ENCODE measurements at regions not wholly inside any gene's neighbourhood (a gene's known extent, or its start where the extent isn't known, plus 50 kb on each side); places are given as distances from the start of the nearest gene placed in this dataset.

GRCh38 chr4:38582889-38583470 lies 81.0 kb upstream of the KLF3 start:
- H3K9me3 ChIP-seq (ENCODE audit: control insufficient read depth in 1 of 2, insufficient read depth in 1 of 2, low read depth in 1 of 2, low read length in 2 of 2): no peaks in the 10 kb centered on the region
- no peak overlapping the region for H3K9ac ChIP-seq (ENCODE audit: low read length)
- no peaks in the 10 kb centered on the region for H3K27me3 ChIP-seq (ENCODE audit: insufficient read depth, low read length)
- H3K4me2 ChIP-seq (ENCODE audit: low read length): no peak overlapping the region
- no peaks in the 10 kb centered on the region for H4K20me1 ChIP-seq (ENCODE audit: insufficient read depth)
- no peaks in the 10 kb centered on the region for H3K9me2 ChIP-seq (ENCODE audit: insufficient read depth)
- intact Hi-C loops (cut with micrococcal nuclease): no loop called here
- ChIA-PET POLR2A (no interaction called here), RAD21 (ENCODE audit: low non-redundant PET in 1 of 2, low total read pairs in 2 of 2, uncharacterized antibody in 2 of 2, unreplicated experiment in 2 of 2) (no interaction called here), CTCF (no interaction called here)
- no peak overlapping the region for H3K27ac ChIP-seq (ENCODE audit: low read depth, low read length)
- no peaks in the 10 kb centered on the region for H3K36me3 ChIP-seq (ENCODE audit: control insufficient read depth in 1 of 2, insufficient read depth in 2 of 2, low read length in 2 of 2)
- DNase-seq (ENCODE audit: low read depth, low spot score) (no peak), ATAC-seq (no peak)
- H3K4me3 ChIP-seq (replicated peaks in 1 of 2; ENCODE audit: low read depth in 1 of 2, low read length in 2 of 2): no peak overlapping the region
- H2AFZ ChIP-seq (ENCODE audit: low read depth, low read length, poor library complexity, severe bottlenecking): no peak overlapping the region
- no peaks in the 10 kb centered on the region for H3K4me1 ChIP-seq (ENCODE audit: control insufficient read depth in 1 of 2, insufficient read depth in 2 of 2, low read length in 2 of 2)
- no peaks in the 10 kb centered on the region for H3K79me2 ChIP-seq (ENCODE audit: insufficient read depth, low read length)
- TF ChIP-seq ATF3 (IDR thresholded peaks at IDR 0.05): no peak
- TF ChIP-seq CBX3 (IDR thresholded peaks at IDR 0.05; ENCODE audit: low read depth): no peak
- TF ChIP-seq SIN3A (IDR thresholded peaks at IDR 0.05; ENCODE audit: low read depth): no peak
- TF ChIP-seq RAD21 (IDR thresholded peaks at IDR 0.05; ENCODE audit: low read depth): no peak
- no peak for TF ChIP-seq POLR2AphosphoS5 (IDR thresholded peaks at IDR 0.05; ENCODE audit: low read depth, low read length)
- no peak for TF ChIP-seq ELF1 (IDR thresholded peaks at IDR 0.05; ENCODE audit: borderline replicate concordance, low read depth)
- TF ChIP-seq YY1 (IDR thresholded peaks at IDR 0.05; ENCODE audit: extremely low read depth, insufficient replicate concordance, low read depth, low read length): no peak
- TF ChIP-seq ZNF274 (IDR thresholded peaks at IDR 0.05; ENCODE audit: low read depth, low read length): no peak
- no peak for TF ChIP-seq SRF (IDR thresholded peaks at IDR 0.05; ENCODE audit: low read depth)
- no peak for TF ChIP-seq MAX (IDR thresholded peaks at IDR 0.05)
- TF ChIP-seq SP1 (IDR thresholded peaks at IDR 0.05; ENCODE audit: low read depth): no peak
- TF ChIP-seq REST (IDR thresholded peaks at IDR 0.05; ENCODE audit: low read depth): no peak
- TF ChIP-seq ZFX (IDR thresholded peaks at IDR 0.05): no peak
- TF ChIP-seq TCF7L2 (IDR thresholded peaks at IDR 0.05; ENCODE audit: borderline replicate concordance, extremely low read depth, insufficient read depth, insufficient read length): no peak
- no TSS peak for BruUV-seq (replicated peaks)
